Breast epithelium (tissue), 3 donors: ENCODE measurements at regions not wholly inside any gene's neighbourhood (a gene's known extent, or its start where the extent isn't known, plus 50 kb on each side); places are given as distances from the start of the nearest gene placed in this dataset.

Source experiments
- CTCF ChIP-seq, 3 donors: fragments of 450-650 bp; IDR thresholded peaks; one replicate each; pipeline ENCODE4 v1.5.1; 2016 to 2017; ENCODE audit warnings: antibody characterized with exemption in 3 of 3, mild to moderate bottlenecking in 3 of 3, moderate library complexity in 3 of 3
- POLR2A ChIP-seq: fragments of 450-650 bp; IDR thresholded peaks from one replicate; pipeline ENCODE4 v1.6.1; 2016; ENCODE audit warnings: antibody characterized with exemption, mild to moderate bottlenecking, moderate library complexity
- POLR2AphosphoS5 ChIP-seq, 3 donors: sonication (generic); formaldehyde crosslinking; IDR thresholded peaks; one replicate each; pipeline ENCODE4 v1.6.1; 2017; ENCODE audit warnings: antibody characterized with exemption in 3 of 3

- TF ChIP-seq CTCF (IDR thresholded peaks at IDR 0.05) = no peak
- no peak for TF ChIP-seq POLR2A
- no peak for TF ChIP-seq POLR2AphosphoS5 (IDR thresholded peaks at IDR 0.05)
Measured at GRCh38 chr9:87824216-87824875, 58.3 kb upstream of the SPATA31E1 start.
